K562 (cell line): ENCODE measurements at regions not wholly inside any gene's neighbourhood (a gene's known extent, or its start where the extent isn't known, plus 50 kb on each side); places are given as distances from the start of the nearest gene placed in this dataset.

Experiments used
- ATF2 ChIP-seq: sonication (generic); formaldehyde crosslinking; IDR thresholded peaks from 2 replicates; pipeline ENCODE4 v1.8.1; 2022; ENCODE audit warnings: missing genetic modification reagents
- CBX8 ChIP-seq: fragments of 200-600 bp; sonication (generic); IDR thresholded peaks from 2 replicates; pipeline ENCODE4 v1.6.1; 2012; ENCODE audit warnings: borderline replicate concordance, mixed run types, low read depth, mild to moderate bottlenecking, moderate library complexity, mixed read lengths, low read length, control low read depth, inconsistent platforms; ENCODE audit not compliant: poor library complexity, severe bottlenecking; ENCODE audit errors: extremely low read depth
- GTF2A2 ChIP-seq: IDR thresholded peaks from 2 replicates; pipeline ENCODE4 v1.6.1; 2016; ENCODE audit warnings: mild to moderate bottlenecking, missing genetic modification characterization, missing compliant biosample characterization
- HMGXB4 ChIP-seq: sonication (generic); formaldehyde crosslinking; IDR thresholded peaks from 2 replicates; pipeline ENCODE4 v1.8.1; 2023; ENCODE audit warnings: mild to moderate bottlenecking, missing genetic modification reagents
- IRF9 ChIP-seq: fragments of 450-650 bp; IDR thresholded peaks from 2 replicates; pipeline ENCODE4 v1.6.1; 2016; ENCODE audit warnings: missing biosample characterization, missing genetic modification characterization
- MLX ChIP-seq, 2 experiments: fragments of 450-650 bp in 1 of 2; sonication (generic) in 1 of 2; formaldehyde crosslinking; conservative IDR thresholded peaks; 2 replicates each; pipeline versions ENCODE4 v1.4.0 to v1.8.1; 2020 to 2022; ENCODE audit warnings: mild to moderate bottlenecking in 1 of 2, missing genetic modification reagents in 1 of 2
- NFIC ChIP-seq: fragments of 450-650 bp; IDR thresholded peaks from 2 replicates; pipeline ENCODE4 v1.6.1; 2017; ENCODE audit warnings: mild to moderate bottlenecking, inconsistent platforms
- NR2C2 ChIP-seq, 2 experiments: fragments of 200-800 bp in 1 of 2; sonication (Bioruptor generic) in 1 of 2; sonication (generic) in 1 of 2; formaldehyde crosslinking in 1 of 2; IDR thresholded peaks; 2 replicates each; pipeline versions ENCODE4 v1.6.1 to v1.8.0; 2016 to 2022; ENCODE audit warnings: mild to moderate bottlenecking in 1 of 2, missing compliant biosample characterization in 1 of 2, missing genetic modification characterization in 1 of 2, missing genetic modification reagents in 1 of 2
- NRF1 ChIP-seq, 2 experiments: fragments of 450-650 bp; IDR thresholded peaks in 1 of 2; conservative IDR thresholded peaks in 1 of 2; 2 replicates each; pipeline ENCODE4 v1.6.1; 2014; ENCODE audit warnings: mild to moderate bottlenecking in 2 of 2
- POLR2A ChIP-seq: fragments of 450-650 bp; conservative IDR thresholded peaks from 2 replicates; pipeline ENCODE4 v1.6.1; 2016
- POLR3G ChIP-seq: IDR thresholded peaks from 2 replicates; pipeline ENCODE4 v1.6.1; 2011; ENCODE audit not compliant: insufficient read length, insufficient replicate concordance; ENCODE audit errors: extremely low read depth
- SUPT5H ChIP-seq: fragments of 450-650 bp; IDR thresholded peaks from 2 replicates; pipeline ENCODE4 v1.6.1; 2016
- TCF7L2 ChIP-seq: fragments of 150-350 bp; IDR thresholded peaks from 2 replicates; pipeline ENCODE4 v1.6.1; 2016; ENCODE audit warnings: low read depth, mild to moderate bottlenecking, low read length, moderate library complexity
- YY1 ChIP-seq, 3 experiments: IDR thresholded peaks; 2 replicates each; pipeline ENCODE4 v1.6.1; 2011; ENCODE audit warnings: low read length in 2 of 3, mild to moderate bottlenecking in 2 of 3, moderate library complexity in 2 of 3, borderline replicate concordance in 1 of 3, control low read depth in 1 of 3, low read depth in 1 of 3; ENCODE audit not compliant: insufficient read depth in 3 of 3, insufficient replicate concordance in 2 of 3, control insufficient read depth in 1 of 3, insufficient read length in 1 of 3; ENCODE audit errors: extremely low read depth in 1 of 3
- ZHX1 ChIP-seq: fragments of 150-350 bp; conservative IDR thresholded peaks from 2 replicates; pipeline ENCODE4 v1.6.1; 2014; ENCODE audit warnings: low read length
- ZNF655 ChIP-seq: fragments of 250-450 bp; sonication (Bioruptor Pico); IDR thresholded peaks from 2 replicates; pipeline ENCODE4 v1.5.0; 2021

GRCh38 chr6:26156105-26156849, 69.0 kb downstream of the HFE start (continued):
- TF ChIP-seq ZHX1 (peak; percentile 85; the same call in 1 of the 2 replicates), YY1 (IDR thresholded peaks at IDR 0.05; ENCODE audit: borderline replicate concordance in 1 of 3, control insufficient read depth in 1 of 3, extremely low read depth in 1 of 3, insufficient read depth in 3 of 3, insufficient read length in 1 of 3, insufficient replicate concordance in 2 of 3, low read depth in 1 of 3, low read length in 2 of 3) (peak; percentile 35 to 88 (median 82)), POLR3G (no peak), NFIC (peak; percentile 70), MLX (CRISPR knock-in tag; conservative IDR thresholded peaks at IDR 0.05) (peak; percentile 95 to 96), CBX8 (no peak), SUPT5H (peak; percentile 99), ATF2 (CRISPR knock-in tag) (0 out of 2 replicates have a peak, but pooled peaks have one; percentile 31), NRF1 (conservative IDR thresholded peaks at IDR 0.05 in 1 of 2, IDR thresholded peaks at IDR 0.05 in 1 of 2) (peak; percentile 82 to 85), POLR2A (peak; percentile 100), TCF7L2 (no peak), HMGXB4 (peak; percentile 68; the same call in 1 of the 2 replicates), NR2C2 (CRISPR knock-in tag; IDR thresholded peaks at IDR 0.05) (peak; percentile 77), NR2C2 (tag; IDR thresholded peaks at IDR 0.05) (peak; percentile 42; the same call in 1 of the 2 replicates), GTF2A2 (tag) (peak; percentile 94), IRF9 (tag) (no peak), ZNF655 (no peak)
